22Rv1 (cell line): ENCODE measurements at regions not wholly inside any gene's neighbourhood (a gene's known extent, or its start where the extent isn't known, plus 50 kb on each side); places are given as distances from the start of the nearest gene placed in this dataset.

Experiments
- CTCF ChIP-seq: fragments of 450-650 bp; IDR thresholded peaks from 2 replicates; pipeline ENCODE4 v1.5.1; 2017; ENCODE audit warnings: mild to moderate bottlenecking
- ZFX ChIP-seq: fragments of 450-650 bp; IDR thresholded peaks from 2 replicates; pipeline ENCODE4 v1.6.1; 2017; ENCODE audit warnings: antibody characterized with exemption, borderline replicate concordance

DNA sequence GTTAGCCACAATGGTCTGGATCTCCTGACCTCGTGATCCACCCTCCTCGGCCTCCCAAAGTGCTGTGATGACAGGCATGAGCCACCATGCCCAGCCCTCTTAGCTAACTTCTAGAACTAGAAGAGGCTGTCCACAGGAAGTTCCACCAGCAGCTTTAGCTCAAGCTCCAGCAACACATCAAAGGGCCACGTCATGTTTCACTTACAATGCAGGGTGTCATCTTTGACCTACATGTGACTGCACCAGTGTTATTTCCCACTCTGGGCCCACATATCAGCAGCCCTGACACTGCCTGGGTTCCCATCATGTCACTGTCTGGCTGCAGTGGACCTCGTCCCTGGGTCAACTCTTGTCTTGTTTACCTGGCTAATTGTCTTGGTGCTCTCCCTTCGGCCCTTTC is 147.2 kb downstream of the GRIN2B start:
- TF ChIP-seq CTCF = no peak
- no peak for TF ChIP-seq ZFX
